K562 (cell line): ENCODE measurements at regions not wholly inside any gene's neighbourhood (a gene's known extent, or its start where the extent isn't known, plus 50 kb on each side); places are given as distances from the start of the nearest gene placed in this dataset.

Experiments used
- BHLHE40 ChIP-seq: IDR thresholded peaks from 2 replicates; pipeline ENCODE4 v1.6.1; 2011; ENCODE audit warnings: low read length, improper control_type of control experiment
- CHCHD3 ChIP-seq: fragments of 250-450 bp; sonication (Bioruptor Pico); IDR thresholded peaks from 2 replicates; pipeline ENCODE4 v2.1.2; 2022; ENCODE audit warnings: mild to moderate bottlenecking
- ETV6 ChIP-seq, 3 experiments: fragments of 150-350 bp in 1 of 3; sonication (generic) in 1 of 3; formaldehyde crosslinking in 1 of 3; IDR thresholded peaks; 2 replicates each; pipeline versions ENCODE4 v1.6.1 to v1.8.0; 2014 to 2022; ENCODE audit warnings: borderline replicate concordance in 2 of 3, low read depth in 2 of 3, antibody characterized with exemption in 1 of 3, low read length in 1 of 3, mild to moderate bottlenecking in 1 of 3, missing genetic modification reagents in 1 of 3
- HCFC1 ChIP-seq: IDR thresholded peaks from 2 replicates; pipeline ENCODE4 v1.6.1; 2012; ENCODE audit warnings: low read depth, low read length, improper control_type of control experiment
- SNIP1 ChIP-seq: fragments of 450-650 bp; IDR thresholded peaks from 2 replicates; pipeline ENCODE4 v1.7.1; 2017; ENCODE audit warnings: low read depth, mild to moderate bottlenecking
- TFE3 ChIP-seq: fragments of 450-650 bp; formaldehyde crosslinking; IDR thresholded peaks from 2 replicates; pipeline ENCODE4 v1.4.0; 2020; ENCODE audit warnings: mild to moderate bottlenecking, mixed read lengths
- THRAP3 ChIP-seq: fragments of 450-650 bp; IDR thresholded peaks from 2 replicates; pipeline ENCODE4 v1.6.1; 2016; ENCODE audit warnings: mild to moderate bottlenecking, inconsistent platforms, borderline replicate concordance
- TSHZ1 ChIP-seq: fragments of 250-450 bp; sonication (Bioruptor Pico); IDR thresholded peaks from 2 replicates; pipeline ENCODE4 v1.4.0; 2020; ENCODE audit warnings: mild to moderate bottlenecking, moderate library complexity
- ZNF561 ChIP-seq: fragments of 450-650 bp; formaldehyde crosslinking; conservative IDR thresholded peaks from 2 replicates; pipeline ENCODE4 v1.4.0; 2020; ENCODE audit warnings: mild to moderate bottlenecking, moderate library complexity
- TF ChIP-seq, protein P1 (sequence below): IDR thresholded peaks from 3 replicates; pipeline ENCODE4 v1.6.1; 2011; ENCODE audit warnings: borderline replicate concordance, mild to moderate bottlenecking; ENCODE audit not compliant: insufficient read length, insufficient read depth

DNA sequence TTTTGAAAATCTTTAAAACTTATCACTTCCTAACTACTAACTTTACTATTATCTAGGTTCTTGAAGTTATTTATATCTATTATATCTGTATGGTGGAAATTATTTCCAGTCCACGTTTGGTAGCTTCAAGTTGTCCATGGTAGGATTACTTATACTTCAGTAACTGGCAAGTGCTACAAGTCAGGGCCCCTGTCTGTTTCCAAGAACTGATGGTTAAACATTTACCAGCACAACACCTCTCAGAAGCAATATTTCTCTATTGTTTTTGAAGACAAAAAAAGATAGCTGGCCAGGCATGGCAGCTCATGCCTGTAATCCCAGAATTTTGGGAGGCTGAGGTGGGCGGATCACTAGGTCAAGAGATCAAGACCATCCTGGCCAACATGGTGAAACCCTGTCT, 240.4 kb upstream of the RHOBTB1 start (continued):
- TF ChIP-seq, protein P1, sequence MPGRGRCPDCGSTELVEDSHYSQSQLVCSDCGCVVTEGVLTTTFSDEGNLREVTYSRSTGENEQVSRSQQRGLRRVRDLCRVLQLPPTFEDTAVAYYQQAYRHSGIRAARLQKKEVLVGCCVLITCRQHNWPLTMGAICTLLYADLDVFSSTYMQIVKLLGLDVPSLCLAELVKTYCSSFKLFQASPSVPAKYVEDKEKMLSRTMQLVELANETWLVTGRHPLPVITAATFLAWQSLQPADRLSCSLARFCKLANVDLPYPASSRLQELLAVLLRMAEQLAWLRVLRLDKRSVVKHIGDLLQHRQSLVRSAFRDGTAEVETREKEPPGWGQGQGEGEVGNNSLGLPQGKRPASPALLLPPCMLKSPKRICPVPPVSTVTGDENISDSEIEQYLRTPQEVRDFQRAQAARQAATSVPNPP, result no peak
- no peak for TF ChIP-seq THRAP3
- no peak for TF ChIP-seq CHCHD3 (CRISPR knock-in tag)
- no peak for TF ChIP-seq TFE3 (CRISPR knock-in tag)
- TF ChIP-seq ETV6 (IDR thresholded peaks at IDR 0.05; ENCODE audit: borderline replicate concordance in 1 of 2, low read depth in 2 of 2, low read length in 1 of 2), result no peak
- no peak for TF ChIP-seq ETV6 (CRISPR knock-in tag; IDR thresholded peaks at IDR 0.05; ENCODE audit: borderline replicate concordance)
- no peak for TF ChIP-seq ZNF561
- no peak for TF ChIP-seq SNIP1
- TF ChIP-seq TSHZ1 (CRISPR knock-in tag), result no peak
- no peak for TF ChIP-seq BHLHE40
- no peak for TF ChIP-seq HCFC1
